NB4 (cell line): ENCODE measurements at regions not wholly inside any gene's neighbourhood (a gene's known extent, or its start where the extent isn't known, plus 50 kb on each side); places are given as distances from the start of the nearest gene placed in this dataset.

Experiments used
- POLR2A ChIP-seq: IDR thresholded peaks from 2 replicates; pipeline ENCODE4 v1.6.1; 2011; ENCODE audit warnings: mild to moderate bottlenecking; ENCODE audit not compliant: insufficient read length; ENCODE audit errors: extremely low read depth
- TF ChIP-seq, protein P1 (sequence below): IDR thresholded peaks from one replicate; pipeline ENCODE4 v1.5.1; 2012; ENCODE audit warnings: low read depth, low read length

DNA sequence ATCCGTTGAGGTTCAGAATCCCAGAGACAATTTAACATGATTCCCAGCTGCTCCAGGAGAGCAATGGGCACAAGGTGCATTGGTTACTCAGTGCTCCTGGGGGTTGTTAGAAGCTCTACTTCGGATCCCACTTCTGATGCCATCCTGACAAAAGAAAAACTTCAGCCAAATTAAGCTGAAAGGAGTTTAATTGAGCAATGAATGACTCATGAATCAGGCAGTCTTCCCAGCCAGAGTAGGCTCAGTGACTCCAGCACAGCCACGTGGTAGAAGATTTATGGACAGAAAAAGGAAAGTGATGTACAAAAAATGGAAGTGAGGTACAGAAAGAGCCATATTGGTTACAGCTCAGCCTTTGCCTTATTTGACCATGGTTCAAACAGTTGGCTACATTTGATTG lies 95.7 kb downstream of the PWWP3B start:
- TF ChIP-seq POLR2A = no peak
- TF ChIP-seq, protein P1, sequence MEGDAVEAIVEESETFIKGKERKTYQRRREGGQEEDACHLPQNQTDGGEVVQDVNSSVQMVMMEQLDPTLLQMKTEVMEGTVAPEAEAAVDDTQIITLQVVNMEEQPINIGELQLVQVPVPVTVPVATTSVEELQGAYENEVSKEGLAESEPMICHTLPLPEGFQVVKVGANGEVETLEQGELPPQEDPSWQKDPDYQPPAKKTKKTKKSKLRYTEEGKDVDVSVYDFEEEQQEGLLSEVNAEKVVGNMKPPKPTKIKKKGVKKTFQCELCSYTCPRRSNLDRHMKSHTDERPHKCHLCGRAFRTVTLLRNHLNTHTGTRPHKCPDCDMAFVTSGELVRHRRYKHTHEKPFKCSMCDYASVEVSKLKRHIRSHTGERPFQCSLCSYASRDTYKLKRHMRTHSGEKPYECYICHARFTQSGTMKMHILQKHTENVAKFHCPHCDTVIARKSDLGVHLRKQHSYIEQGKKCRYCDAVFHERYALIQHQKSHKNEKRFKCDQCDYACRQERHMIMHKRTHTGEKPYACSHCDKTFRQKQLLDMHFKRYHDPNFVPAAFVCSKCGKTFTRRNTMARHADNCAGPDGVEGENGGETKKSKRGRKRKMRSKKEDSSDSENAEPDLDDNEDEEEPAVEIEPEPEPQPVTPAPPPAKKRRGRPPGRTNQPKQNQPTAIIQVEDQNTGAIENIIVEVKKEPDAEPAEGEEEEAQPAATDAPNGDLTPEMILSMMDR = no peak
